ENCODE measurements at regions not wholly inside any gene's neighbourhood (a gene's known extent, or its start where the extent isn't known, plus 50 kb on each side); places are given as distances from the start of the nearest gene placed in this dataset.

DNA sequence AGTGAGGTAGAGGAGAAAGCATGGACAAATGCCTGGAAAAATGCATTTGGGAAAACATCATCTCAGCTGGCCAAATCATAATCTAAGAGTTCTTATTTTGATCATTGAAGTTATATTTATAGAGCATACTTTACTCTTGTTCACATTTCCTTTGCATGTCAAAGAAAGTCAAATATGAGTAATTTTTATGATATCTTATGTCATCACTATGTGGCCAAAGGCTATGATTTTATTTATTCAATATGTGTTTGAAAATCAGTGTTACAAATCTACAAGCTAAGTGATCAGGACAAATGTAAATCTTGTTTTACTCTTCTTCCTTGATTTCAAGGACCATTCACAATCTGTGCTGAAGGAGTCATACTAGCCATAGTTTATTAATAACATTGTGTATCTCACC lies 237.2 kb upstream of the DPH6 start:
- peaks cover 0 to 8% of the 10 kb centered on the region in 2 donors for H3K9me3 Mint-ChIP-seq
- no peak overlapping the region for H3K4me3 ChIP-seq (ENCODE audit: low read length)
- no peaks in the 10 kb centered on the region for H3K27me3 Mint-ChIP-seq (ENCODE audit: low read depth in 2 of 2)
- H3K36me3 Mint-ChIP-seq, result no peaks in the 10 kb centered on the region
- ATAC-seq, result no peak
- no peaks in the 10 kb centered on the region for H3K9me3 ChIP-seq (ENCODE audit: control insufficient read depth, insufficient read depth, low read length)
- no peaks in the 10 kb centered on the region for H3K4me1 Mint-ChIP-seq
- H3K27me3 ChIP-seq (ENCODE audit: control insufficient read depth, insufficient read depth, low read length), result no peaks in the 10 kb centered on the region
- intact Hi-C loops (cut with micrococcal nuclease), result no loop called here
- no peaks in the 10 kb centered on the region for H3K36me3 ChIP-seq (ENCODE audit: control insufficient read depth, insufficient read depth, low read length)
- no peak overlapping the region for H3K27ac ChIP-seq (ENCODE audit: low read length)
- H3K4me3 Mint-ChIP-seq, result no peak overlapping the region
- H3K4me1 ChIP-seq (ENCODE audit: control insufficient read depth, insufficient read depth, low read length), result no peaks in the 10 kb centered on the region
- H3K27ac Mint-ChIP-seq, result no peak overlapping the region
- DNase-seq, result no peak
- TF ChIP-seq, protein P1, sequence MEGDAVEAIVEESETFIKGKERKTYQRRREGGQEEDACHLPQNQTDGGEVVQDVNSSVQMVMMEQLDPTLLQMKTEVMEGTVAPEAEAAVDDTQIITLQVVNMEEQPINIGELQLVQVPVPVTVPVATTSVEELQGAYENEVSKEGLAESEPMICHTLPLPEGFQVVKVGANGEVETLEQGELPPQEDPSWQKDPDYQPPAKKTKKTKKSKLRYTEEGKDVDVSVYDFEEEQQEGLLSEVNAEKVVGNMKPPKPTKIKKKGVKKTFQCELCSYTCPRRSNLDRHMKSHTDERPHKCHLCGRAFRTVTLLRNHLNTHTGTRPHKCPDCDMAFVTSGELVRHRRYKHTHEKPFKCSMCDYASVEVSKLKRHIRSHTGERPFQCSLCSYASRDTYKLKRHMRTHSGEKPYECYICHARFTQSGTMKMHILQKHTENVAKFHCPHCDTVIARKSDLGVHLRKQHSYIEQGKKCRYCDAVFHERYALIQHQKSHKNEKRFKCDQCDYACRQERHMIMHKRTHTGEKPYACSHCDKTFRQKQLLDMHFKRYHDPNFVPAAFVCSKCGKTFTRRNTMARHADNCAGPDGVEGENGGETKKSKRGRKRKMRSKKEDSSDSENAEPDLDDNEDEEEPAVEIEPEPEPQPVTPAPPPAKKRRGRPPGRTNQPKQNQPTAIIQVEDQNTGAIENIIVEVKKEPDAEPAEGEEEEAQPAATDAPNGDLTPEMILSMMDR (IDR thresholded peaks at IDR 0.05), result no peak

DNA sequence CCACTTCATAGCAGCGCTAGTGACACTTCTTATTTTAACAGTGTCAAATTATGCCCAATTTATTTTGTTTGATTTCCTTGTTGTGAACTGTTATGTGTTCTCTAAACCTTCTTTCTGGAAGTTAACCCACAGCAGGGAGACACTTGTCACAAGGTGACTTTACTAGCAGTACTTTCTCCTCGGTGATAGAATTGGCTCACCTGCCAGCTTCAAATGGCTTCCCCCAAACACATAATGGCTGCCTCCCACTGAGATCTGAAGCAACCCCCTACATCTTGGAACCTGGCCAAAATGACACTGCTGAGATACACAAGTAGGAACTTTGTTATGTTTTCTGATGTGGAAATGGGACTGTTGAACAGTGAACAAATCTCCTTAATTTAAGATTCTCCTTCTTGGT lies 238.8 kb upstream of the DPH6 start:
- TF ChIP-seq, protein P1 (IDR thresholded peaks at IDR 0.05), result no peak
- no peaks in the 10 kb centered on the region for H3K4me1 ChIP-seq (ENCODE audit: control insufficient read depth, insufficient read depth, low read length)
- H3K27me3 ChIP-seq (ENCODE audit: control insufficient read depth, insufficient read depth, low read length), result no peaks in the 10 kb centered on the region
- no peak overlapping the region for H3K4me3 ChIP-seq (ENCODE audit: low read length)
- WGBS (ENCODE audit: insufficient coverage), result 71% methylated on average over 1 of the region's 2 CpGs
- H3K9me3 ChIP-seq (ENCODE audit: control insufficient read depth, insufficient read depth, low read length), result no peaks in the 10 kb centered on the region
- no peak overlapping the region for H3K27ac ChIP-seq (ENCODE audit: low read length)
- no peaks in the 10 kb centered on the region for H3K36me3 Mint-ChIP-seq
- no peaks in the 10 kb centered on the region for H3K36me3 ChIP-seq (ENCODE audit: control insufficient read depth, insufficient read depth, low read length)
- H3K4me1 Mint-ChIP-seq, result no peaks in the 10 kb centered on the region
- H3K4me3 Mint-ChIP-seq, result no peak overlapping the region
- intact Hi-C loops (cut with micrococcal nuclease), result no loop called here
- peaks cover 0 to 17% of the 10 kb centered on the region in 2 donors for H3K9me3 Mint-ChIP-seq
- ATAC-seq (no peak), DNase-seq (no peak)
- H3K27ac Mint-ChIP-seq, result no peak overlapping the region
- no peaks in the 10 kb centered on the region for H3K27me3 Mint-ChIP-seq (ENCODE audit: low read depth in 2 of 2)

DNA sequence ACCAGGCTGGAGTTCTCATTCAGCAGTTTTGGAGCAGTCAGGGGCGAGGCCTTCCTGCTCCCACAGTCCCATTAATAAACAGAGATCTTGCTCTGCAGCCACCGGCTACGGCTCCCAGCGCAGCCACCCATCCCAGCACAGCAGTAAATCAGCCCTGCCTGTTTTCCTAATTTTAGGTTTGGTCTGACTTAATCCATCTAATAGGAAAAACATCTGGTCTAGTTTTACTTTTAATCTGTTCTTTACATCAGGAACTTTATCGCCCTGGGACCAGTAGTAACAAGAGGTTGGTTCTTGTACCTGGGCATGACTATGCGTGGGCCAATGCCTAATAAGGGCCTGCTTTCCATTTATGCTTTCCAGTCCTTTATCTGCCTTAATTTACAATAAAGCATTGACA lies 264.0 kb upstream of the DPH6 start:
- intact Hi-C loops (cut with micrococcal nuclease), result no loop called here
- no peak overlapping the region for H3K27ac ChIP-seq (ENCODE audit: low read length)

DNA sequence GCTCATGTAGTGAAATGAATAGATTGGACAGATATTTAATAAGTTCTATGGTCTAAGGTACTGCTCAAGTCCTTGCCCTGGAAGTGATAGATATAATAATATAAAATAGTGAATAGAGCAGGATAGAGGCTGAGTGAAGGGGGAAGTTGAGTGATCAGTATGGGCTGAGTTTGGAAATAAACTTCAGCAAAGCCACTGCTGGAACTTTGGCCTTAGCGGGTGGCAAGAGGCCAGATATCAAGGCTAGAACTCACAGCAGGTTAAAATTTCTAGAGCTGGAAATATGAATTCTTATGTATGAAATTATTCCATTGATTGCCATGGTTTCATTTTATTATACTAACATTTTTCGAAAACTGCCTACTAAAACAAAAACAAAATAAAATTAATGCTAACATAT lies 267.6 kb upstream of the DPH6 start:
- H3K4me1 Mint-ChIP-seq, result no peaks in the 10 kb centered on the region
- H3K4me3 ChIP-seq (ENCODE audit: low read length), result no peak overlapping the region
- ATAC-seq (no peak), DNase-seq (no peak)
- no peaks in the 10 kb centered on the region for H3K9me3 ChIP-seq (ENCODE audit: control insufficient read depth, insufficient read depth, low read length)
- H3K36me3 ChIP-seq (ENCODE audit: control insufficient read depth, insufficient read depth, low read length), result no peaks in the 10 kb centered on the region
- no peak overlapping the region for H3K27ac Mint-ChIP-seq
- H3K27me3 ChIP-seq (ENCODE audit: control insufficient read depth, insufficient read depth, low read length), result no peaks in the 10 kb centered on the region
- H3K36me3 Mint-ChIP-seq, result no peaks in the 10 kb centered on the region
- no peaks in the 10 kb centered on the region for H3K4me1 ChIP-seq (ENCODE audit: control insufficient read depth, insufficient read depth, low read length)
- TF ChIP-seq, protein P1 (IDR thresholded peaks at IDR 0.05), result no peak
- WGBS (ENCODE audit: insufficient coverage), result 100% methylated on average over 1 of the region's 2 CpGs
- peaks cover 4% of the 10 kb centered on the region in 2 donors for H3K9me3 Mint-ChIP-seq
- H3K4me3 Mint-ChIP-seq, result no peak overlapping the region
- H3K27me3 Mint-ChIP-seq (ENCODE audit: low read depth in 2 of 2), result no peaks in the 10 kb centered on the region
- intact Hi-C loops (cut with micrococcal nuclease), result no loop called here
- no peak overlapping the region for H3K27ac ChIP-seq (ENCODE audit: low read length)

More for the DNA sequence above, 264.0 kb upstream of the DPH6 start:
- H3K27me3 Mint-ChIP-seq (ENCODE audit: low read depth in 2 of 2), result no peaks in the 10 kb centered on the region
- ATAC-seq (no peak), DNase-seq (no peak)
- no peaks in the 10 kb centered on the region for H3K36me3 Mint-ChIP-seq
- H3K27ac Mint-ChIP-seq, result no peak overlapping the region
- Histone ChIP-seq H3K9me3 (ENCODE audit: control insufficient read depth, insufficient read depth, low read length) (no peaks in the 10 kb centered on the region), H3K4me1 (ENCODE audit: control insufficient read depth, insufficient read depth, low read length) (no peaks in the 10 kb centered on the region), H3K27me3 (ENCODE audit: control insufficient read depth, insufficient read depth, low read length) (no peaks in the 10 kb centered on the region), H3K36me3 (ENCODE audit: control insufficient read depth, insufficient read depth, low read length) (no peaks in the 10 kb centered on the region), H3K4me3 (ENCODE audit: low read length) (no peak overlapping the region)
- no peak overlapping the region for H3K4me3 Mint-ChIP-seq
- no peaks in the 10 kb centered on the region for H3K4me1 Mint-ChIP-seq
- 80% methylated on average over 6 of the region's 6 CpGs for WGBS (ENCODE audit: insufficient coverage)
- TF ChIP-seq, protein P1 (IDR thresholded peaks at IDR 0.05), result no peak
- peaks cover 2 to 4% of the 10 kb centered on the region in 2 donors for H3K9me3 Mint-ChIP-seq

Measured in natural killer cell (primary cell).